Glutamatergic neuron (in vitro differentiated cells): ENCODE measurements at regions not wholly inside any gene's neighbourhood (a gene's known extent, or its start where the extent isn't known, plus 50 kb on each side); places are given as distances from the start of the nearest gene placed in this dataset.

Experiments
- DNase-seq: peaks from one replicate; pipeline ENCODE4 v3.0.0; 2022
- H3K27ac Mint-ChIP-seq: one replicate; pipeline ENCODE4 v1.8.0; 2020; ENCODE audit warnings: mild to moderate bottlenecking, mixed read lengths, inconsistent platforms; ENCODE audit not compliant: unreplicated experiment
- H3K27me3 Mint-ChIP-seq: one replicate; pipeline ENCODE4 v1.8.0; 2020; ENCODE audit warnings: mild to moderate bottlenecking, moderate library complexity, mixed read lengths, inconsistent platforms; ENCODE audit not compliant: unreplicated experiment
- H3K36me3 Mint-ChIP-seq: one replicate; pipeline ENCODE4 v1.8.0; 2020; ENCODE audit warnings: mild to moderate bottlenecking, mixed read lengths, inconsistent platforms; ENCODE audit not compliant: unreplicated experiment
- H3K4me1 Mint-ChIP-seq: one replicate; pipeline ENCODE4 v1.8.0; 2020; ENCODE audit warnings: mild to moderate bottlenecking, low read depth, mixed read lengths, inconsistent platforms; ENCODE audit not compliant: unreplicated experiment
- H3K4me3 Mint-ChIP-seq: one replicate; pipeline ENCODE4 v1.8.0; 2020; ENCODE audit warnings: mild to moderate bottlenecking, mixed read lengths, inconsistent platforms; ENCODE audit not compliant: unreplicated experiment
- H3K9me3 Mint-ChIP-seq: one replicate; pipeline ENCODE4 v1.8.0; 2020; ENCODE audit warnings: mild to moderate bottlenecking, moderate library complexity, mixed read lengths, inconsistent platforms; ENCODE audit not compliant: unreplicated experiment
- CTCF ChIP-seq: fragments of 200-600 bp; sonication (generic); IDR thresholded peaks from one replicate; pipeline ENCODE4 v1.5.0; 2021; ENCODE audit not compliant: partially characterized antibody, unreplicated experiment

- Mint-ChIP-seq H3K27ac (no peak overlapping the region), H3K4me1 (peaks cover 5% of the 10 kb centered on the region)
- TF ChIP-seq CTCF: no peak
Observed at GRCh38 chr15:31239409-31239808, 87.2 kb upstream of the KLF13 start.

GRCh38 chr15:31241888-31242522 is 84.6 kb upstream of the KLF13 start:
- Mint-ChIP-seq H3K27me3 (peaks cover 3% of the 10 kb centered on the region), H3K27ac (no peak overlapping the region)
- TF ChIP-seq CTCF: no peak

More at GRCh38 chr15:31239409-31239808, 87.2 kb upstream of the KLF13 start:
- H3K4me3 Mint-ChIP-seq: no peak overlapping the region
- H3K9me3 Mint-ChIP-seq: peaks cover 1% of the 10 kb centered on the region
- H3K36me3 Mint-ChIP-seq: peaks cover 10% of the 10 kb centered on the region
- DNase-seq: no peak
- H3K27me3 Mint-ChIP-seq: peaks cover 3% of the 10 kb centered on the region

GRCh38 chr15:31243895-31244294 is 82.7 kb upstream of the KLF13 start:
- no peak for DNase-seq
- peaks cover 8% of the 10 kb centered on the region for H3K4me1 Mint-ChIP-seq
- peaks cover 10% of the 10 kb centered on the region for H3K36me3 Mint-ChIP-seq
- H3K4me3 Mint-ChIP-seq: no peak overlapping the region
- TF ChIP-seq CTCF: no peak
- peaks cover 2% of the 10 kb centered on the region for H3K27me3 Mint-ChIP-seq
- peaks cover 3% of the 10 kb centered on the region for H3K9me3 Mint-ChIP-seq
- H3K27ac Mint-ChIP-seq: no peak overlapping the region

More at GRCh38 chr15:31241888-31242522, 84.6 kb upstream of the KLF13 start:
- Mint-ChIP-seq H3K4me1 (peaks cover 5% of the 10 kb centered on the region), H3K9me3 (peaks cover 1% of the 10 kb centered on the region), H3K4me3 (no peak overlapping the region), H3K36me3 (peaks cover 10% of the 10 kb centered on the region)
- no peak for DNase-seq

GRCh38 chr15:31245135-31245689 is 81.4 kb upstream of the KLF13 start:
- Mint-ChIP-seq H3K27ac (no peak overlapping the region), H3K36me3 (peaks cover 10% of the 10 kb centered on the region), H3K9me3 (peaks cover 3% of the 10 kb centered on the region), H3K27me3 (peaks cover 2% of the 10 kb centered on the region), H3K4me1 (peaks cover 8% of the 10 kb centered on the region), H3K4me3 (no peak overlapping the region)
- DNase-seq: no peak
- TF ChIP-seq CTCF: no peak

GRCh38 chr15:31245756-31246155 is 80.9 kb upstream of the KLF13 start:
- Mint-ChIP-seq H3K36me3 (peaks cover 10% of the 10 kb centered on the region), H3K27ac (no peak overlapping the region), H3K4me3 (no peak overlapping the region), H3K27me3 (peaks cover 2% of the 10 kb centered on the region), H3K9me3 (peaks cover 1% of the 10 kb centered on the region), H3K4me1 (peaks cover 10% of the 10 kb centered on the region)
- no peak for TF ChIP-seq CTCF
- no peak for DNase-seq
